ENCODE measurements at regions not wholly inside any gene's neighbourhood (a gene's known extent, or its start where the extent isn't known, plus 50 kb on each side); places are given as distances from the start of the nearest gene placed in this dataset.

GRCh38 chr5:135211791-135212190 lies 177.8 kb upstream of the PITX1 start:
- Mint-ChIP-seq H3K9me3 (no peaks in the 10 kb centered on the region), H3K27ac (no peak overlapping the region), H3K27me3 (ENCODE audit: low read depth in 2 of 2) (peaks cover 0 to 6% of the 10 kb centered on the region in 2 donors), H3K4me3 (no peak overlapping the region), H3K4me1 (no peaks in the 10 kb centered on the region), H3K36me3 (no peaks in the 10 kb centered on the region)
- DNase-seq: no peak
- no peak for ATAC-seq
- WGBS (ENCODE audit: insufficient coverage): 68% methylated on average over 2 of the region's 2 CpGs
- H3K27ac ChIP-seq (ENCODE audit: low read length): no peak overlapping the region
- H3K27me3 ChIP-seq (ENCODE audit: control insufficient read depth, insufficient read depth, low read length): no peaks in the 10 kb centered on the region
- intact Hi-C loops (cut with micrococcal nuclease): no loop called here
- no peaks in the 10 kb centered on the region for H3K36me3 ChIP-seq (ENCODE audit: control insufficient read depth, insufficient read depth, low read length)
- H3K4me1 ChIP-seq (ENCODE audit: control insufficient read depth, insufficient read depth, low read length): no peaks in the 10 kb centered on the region
- no peak overlapping the region for H3K4me3 ChIP-seq (ENCODE audit: low read length)
- no peaks in the 10 kb centered on the region for H3K9me3 ChIP-seq (ENCODE audit: control insufficient read depth, insufficient read depth, low read length)
- TF ChIP-seq CTCF (IDR thresholded peaks at IDR 0.05): no peak

DNA sequence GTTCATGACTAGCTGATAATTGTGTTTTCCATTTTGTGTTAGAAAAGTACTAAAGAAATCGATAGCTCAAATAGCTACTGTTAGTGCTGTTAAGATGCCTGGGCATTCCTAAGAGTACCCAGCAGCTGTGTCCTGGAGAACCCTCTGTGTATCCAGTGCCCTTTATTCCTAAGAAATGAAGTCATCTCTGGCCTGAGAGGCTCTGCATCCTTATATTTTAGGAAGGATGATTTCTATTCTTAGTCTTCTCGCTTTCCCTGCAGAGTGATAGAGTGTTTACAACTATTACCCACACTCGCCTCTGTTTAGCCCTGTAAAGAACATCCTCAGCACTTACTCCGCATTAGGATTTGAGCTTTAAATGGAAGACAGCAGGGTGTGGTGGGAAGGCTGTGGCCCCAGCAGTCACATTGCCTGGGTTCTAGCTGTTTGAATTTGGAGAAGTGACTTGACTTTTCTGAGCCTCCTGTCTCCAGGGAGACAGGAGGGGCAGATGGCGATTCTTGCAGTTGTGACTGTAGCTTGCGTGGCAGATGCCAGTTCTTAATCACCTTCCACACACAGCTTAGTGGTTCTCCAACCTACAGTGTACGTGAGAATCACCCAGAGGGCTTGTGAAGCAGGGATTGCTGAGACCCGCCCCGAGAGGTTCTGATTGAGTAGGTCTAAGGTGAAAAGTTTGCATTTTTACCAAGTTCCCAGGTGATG lies 177.2 kb upstream of the PITX1 start:
- TF ChIP-seq CTCF (IDR thresholded peaks at IDR 0.05): no peak
- Mint-ChIP-seq H3K27me3 (ENCODE audit: low read depth in 2 of 2) (peaks cover 0 to 9% of the 10 kb centered on the region in 2 donors), H3K36me3 (no peaks in the 10 kb centered on the region)

GRCh38 chr5:135210286-135211055 lies 176.4 kb upstream of the PITX1 start:
- Mint-ChIP-seq H3K36me3 (no peaks in the 10 kb centered on the region), H3K4me3 (no peak overlapping the region), H3K27me3 (ENCODE audit: low read depth in 2 of 2) (peaks cover 0 to 3% of the 10 kb centered on the region in 2 donors), H3K4me1 (no peaks in the 10 kb centered on the region), H3K9me3 (no peaks in the 10 kb centered on the region), H3K27ac (no peak overlapping the region)
- ATAC-seq (no peak), DNase-seq (no peak)
- 92% methylated on average over 10 of the region's 10 CpGs for WGBS (ENCODE audit: insufficient coverage)
- H3K27me3 ChIP-seq (ENCODE audit: control insufficient read depth, insufficient read depth, low read length): no peaks in the 10 kb centered on the region
- intact Hi-C loops (cut with micrococcal nuclease): no loop called here
- H3K4me3 ChIP-seq (ENCODE audit: low read length): no peak overlapping the region
- no peaks in the 10 kb centered on the region for H3K9me3 ChIP-seq (ENCODE audit: control insufficient read depth, insufficient read depth, low read length)
- no peaks in the 10 kb centered on the region for H3K36me3 ChIP-seq (ENCODE audit: control insufficient read depth, insufficient read depth, low read length)
- no peaks in the 10 kb centered on the region for H3K4me1 ChIP-seq (ENCODE audit: control insufficient read depth, insufficient read depth, low read length)
- no peak for TF ChIP-seq CTCF (IDR thresholded peaks at IDR 0.05)
- no peak overlapping the region for H3K27ac ChIP-seq (ENCODE audit: low read length)

More for the DNA sequence above, 177.2 kb upstream of the PITX1 start:
- WGBS (ENCODE audit: insufficient coverage): 86% methylated on average over 6 of the region's 9 CpGs
- Histone ChIP-seq H3K4me1 (ENCODE audit: control insufficient read depth, insufficient read depth, low read length) (no peaks in the 10 kb centered on the region), H3K27me3 (ENCODE audit: control insufficient read depth, insufficient read depth, low read length) (no peaks in the 10 kb centered on the region), H3K27ac (ENCODE audit: low read length) (no peak overlapping the region), H3K36me3 (ENCODE audit: control insufficient read depth, insufficient read depth, low read length) (no peaks in the 10 kb centered on the region), H3K9me3 (ENCODE audit: control insufficient read depth, insufficient read depth, low read length) (no peaks in the 10 kb centered on the region), H3K4me3 (ENCODE audit: low read length) (no peak overlapping the region)
- Mint-ChIP-seq H3K4me3 (no peak overlapping the region), H3K4me1 (no peaks in the 10 kb centered on the region), H3K9me3 (no peaks in the 10 kb centered on the region), H3K27ac (no peak overlapping the region)
- ATAC-seq: no peak
- intact Hi-C loops (cut with micrococcal nuclease): no loop called here
- no peak for DNase-seq
